ENCODE measurements at regions not wholly inside any gene's neighbourhood (a gene's known extent, or its start where the extent isn't known, plus 50 kb on each side); places are given as distances from the start of the nearest gene placed in this dataset.

DNA sequence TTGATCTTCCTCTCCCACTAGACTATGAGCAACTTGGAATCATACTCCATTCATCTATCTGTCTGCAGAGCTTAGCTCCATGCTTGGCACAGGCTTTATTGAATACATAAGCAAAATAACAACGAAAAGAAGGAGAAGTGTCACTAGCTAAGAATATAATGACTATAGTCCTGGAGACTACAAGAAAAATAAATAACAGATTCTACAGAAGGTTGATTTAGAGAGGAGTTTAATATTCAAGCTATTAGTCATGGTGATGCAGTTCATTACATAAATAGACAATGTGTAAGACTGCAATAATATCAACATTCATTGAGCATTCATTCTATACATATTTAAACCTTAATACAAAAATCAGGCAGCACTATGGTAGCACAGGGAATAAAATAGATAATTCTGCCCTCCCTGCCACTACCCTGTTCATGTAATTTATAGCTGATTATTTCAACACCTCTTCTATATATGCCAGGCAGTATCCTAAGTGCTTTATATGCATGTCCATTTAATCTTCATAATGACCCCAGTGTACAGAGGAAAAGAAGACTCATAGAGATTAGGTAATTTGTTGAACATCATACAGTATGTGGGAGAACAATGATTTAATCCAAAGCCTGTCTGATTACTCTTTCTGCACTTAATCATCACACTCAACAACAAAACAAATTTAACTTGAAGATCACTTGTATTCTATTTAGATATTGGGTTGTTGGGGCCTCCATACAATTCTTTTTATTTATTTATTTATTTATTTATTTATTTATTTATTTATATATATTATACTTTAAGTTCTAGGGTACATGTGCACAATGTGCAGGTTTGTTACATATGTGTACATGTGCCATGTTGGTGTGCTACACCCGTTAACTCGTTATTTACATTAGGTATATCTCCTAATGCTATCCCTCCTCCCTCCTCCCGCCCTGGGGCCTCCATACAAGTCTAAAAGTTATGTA lies 165.3 kb downstream of the RNF152 start:
- no peak for DNase-seq (ENCODE audit: low read depth in 3 of 3)

GRCh38 chr18:61724532-61724931 lies 168.3 kb downstream of the RNF152 start:
- DNase-seq (ENCODE audit: low read depth in 3 of 3): no peak

DNA sequence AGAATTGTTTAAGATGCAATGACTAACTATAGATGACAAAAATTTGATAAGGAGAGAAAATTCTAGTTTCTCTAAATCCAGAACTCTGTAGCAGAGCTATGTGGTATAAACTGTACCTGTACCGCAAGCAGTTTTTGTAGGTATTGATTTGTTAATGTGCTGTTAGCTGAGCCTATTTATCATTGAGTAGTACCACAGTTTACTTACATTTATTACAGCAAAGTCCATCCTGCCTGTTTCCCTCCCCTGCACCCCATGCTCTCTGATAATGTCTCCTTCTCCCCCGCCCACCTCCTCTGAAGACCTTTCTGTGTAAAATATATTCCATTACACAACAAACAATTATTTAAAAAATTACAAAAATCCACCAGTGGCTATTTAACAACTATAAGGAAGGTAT lies 170.6 kb downstream of the RNF152 start:
- no peak for DNase-seq (ENCODE audit: low read depth in 3 of 3)

DNA sequence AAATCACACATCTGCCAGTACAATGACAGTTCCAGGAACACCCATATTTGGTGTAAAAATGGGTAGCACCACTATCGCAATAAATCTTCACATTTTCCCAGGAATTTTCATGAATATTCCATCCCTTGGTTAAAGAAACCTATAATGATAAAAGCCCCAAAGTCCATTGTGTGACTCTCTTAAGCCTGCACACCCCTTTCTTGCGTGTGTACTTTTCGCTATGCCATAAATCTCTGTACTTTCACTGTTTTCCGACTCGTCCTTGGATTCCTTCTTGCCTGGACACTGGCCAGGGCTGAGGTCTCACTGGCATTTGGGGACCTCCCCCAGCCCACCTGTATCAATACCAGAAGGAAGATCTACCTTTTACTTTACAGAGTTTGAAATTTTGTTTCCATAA lies 172.3 kb downstream of the RNF152 start:
- no peak for DNase-seq (ENCODE audit: low read depth in 3 of 3)

GRCh38 chr18:61719671-61720070 lies 173.1 kb downstream of the RNF152 start:
- DNase-seq (ENCODE audit: low read depth in 3 of 3): no peak

DNA sequence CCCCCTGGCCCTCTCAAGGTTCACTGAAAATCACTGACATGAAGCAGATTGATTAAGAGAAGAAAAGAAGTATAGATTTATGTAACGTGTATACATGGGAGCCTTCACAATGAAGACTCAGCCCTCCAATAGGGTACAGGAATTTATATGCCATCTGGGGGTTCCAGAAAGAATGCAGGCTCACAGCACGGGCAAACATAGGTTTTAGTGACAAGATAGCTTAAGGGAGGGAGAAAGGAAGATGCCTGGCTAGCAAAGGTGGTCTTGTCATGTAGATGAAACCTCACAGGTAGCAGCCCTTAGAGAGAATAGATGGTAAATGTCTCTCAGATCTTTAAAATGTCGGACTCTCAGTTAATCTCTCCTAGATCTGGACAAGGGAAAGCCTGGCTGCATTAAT lies 173.9 kb downstream of the RNF152 start:
- no peak for DNase-seq (ENCODE audit: low read depth in 3 of 3)

GRCh38 chr18:61714421-61714820 lies 178.4 kb downstream of the RNF152 start:
- no peak for DNase-seq (ENCODE audit: low read depth in 3 of 3)

- no peak for DNase-seq (ENCODE audit: low read depth in 3 of 3)
Measured at GRCh38 chr18:61713502-61713901, 179.3 kb downstream of the RNF152 start.

DNA sequence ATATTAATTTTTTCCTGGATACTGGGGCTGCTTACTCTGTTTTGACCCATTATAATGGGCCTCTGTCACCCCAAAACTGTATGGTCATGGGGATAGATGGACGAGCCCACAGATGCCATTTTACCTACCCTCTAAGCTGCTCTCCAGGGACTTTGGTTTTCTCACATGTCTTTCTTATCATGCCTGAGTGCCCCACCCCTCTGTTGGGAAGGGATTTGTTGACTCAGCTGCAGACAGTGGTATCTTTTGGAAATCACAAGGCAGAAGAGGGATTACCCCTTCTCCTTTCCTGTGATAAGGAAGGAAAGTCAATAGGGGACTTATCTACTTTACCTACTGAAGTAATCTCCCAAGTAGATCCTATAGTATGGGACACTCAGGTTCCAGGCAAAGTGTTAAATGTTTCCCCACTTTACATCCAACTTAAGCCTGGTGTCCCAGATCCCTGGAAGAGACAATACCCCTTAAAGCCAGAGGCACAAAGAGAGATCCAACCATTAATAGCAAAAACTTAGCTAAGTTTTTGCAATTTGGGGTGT lies 182.7 kb downstream of the RNF152 start:
- DNase-seq (ENCODE audit: low read depth in 3 of 3): no peak

- no peak for DNase-seq (ENCODE audit: low read depth in 3 of 3)
Measured at GRCh38 chr18:61706276-61706915, 186.4 kb downstream of the RNF152 start.

DNA sequence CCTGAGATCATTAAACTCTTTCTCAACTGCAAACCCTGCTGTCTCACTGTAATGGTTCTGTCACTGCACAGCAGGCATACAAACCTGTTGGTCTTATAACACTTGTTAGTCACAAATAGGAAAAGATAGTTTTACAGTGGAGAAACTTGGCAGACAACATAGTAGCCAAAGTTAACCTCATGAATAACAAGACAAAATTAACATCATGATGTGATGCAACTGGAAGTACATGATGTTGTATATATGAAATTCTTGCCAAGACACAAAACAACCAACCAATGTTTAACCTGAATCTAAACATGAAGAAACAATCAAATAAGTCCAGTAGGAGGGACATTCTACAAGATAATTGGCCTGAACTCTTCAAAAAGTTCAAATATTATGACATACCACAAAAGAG lies 189.3 kb downstream of the RNF152 start:
- no peak for DNase-seq (ENCODE audit: low read depth in 3 of 3)

DNA sequence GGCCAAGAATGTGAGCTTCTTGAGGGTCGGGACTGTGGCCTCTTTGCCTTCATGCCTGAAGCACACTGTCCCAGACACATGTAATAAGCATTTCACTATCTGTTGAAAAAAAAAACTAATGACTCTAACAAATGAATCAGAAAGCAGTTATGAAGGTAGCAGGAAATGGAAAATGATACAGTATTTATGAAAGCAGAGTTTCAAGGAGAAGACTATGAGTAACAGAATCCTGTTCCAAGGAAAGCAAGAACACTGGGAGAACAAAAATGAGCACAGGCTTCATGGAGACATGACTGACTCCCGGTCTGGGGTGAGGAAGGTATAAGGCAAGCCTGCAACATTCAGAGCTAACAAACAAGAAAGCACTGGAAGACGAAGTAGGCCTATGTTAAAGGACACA lies 190.8 kb downstream of the RNF152 start:
- DNase-seq (ENCODE audit: low read depth in 3 of 3): no peak

- no peak for DNase-seq (ENCODE audit: low read depth in 3 of 3)
Measured at GRCh38 chr18:61699397-61700110, 193.3 kb downstream of the RNF152 start.

GRCh38 chr18:61697306-61697909 lies 195.4 kb downstream of the RNF152 start:
- DNase-seq (ENCODE audit: low read depth in 3 of 3): no peak

DNA sequence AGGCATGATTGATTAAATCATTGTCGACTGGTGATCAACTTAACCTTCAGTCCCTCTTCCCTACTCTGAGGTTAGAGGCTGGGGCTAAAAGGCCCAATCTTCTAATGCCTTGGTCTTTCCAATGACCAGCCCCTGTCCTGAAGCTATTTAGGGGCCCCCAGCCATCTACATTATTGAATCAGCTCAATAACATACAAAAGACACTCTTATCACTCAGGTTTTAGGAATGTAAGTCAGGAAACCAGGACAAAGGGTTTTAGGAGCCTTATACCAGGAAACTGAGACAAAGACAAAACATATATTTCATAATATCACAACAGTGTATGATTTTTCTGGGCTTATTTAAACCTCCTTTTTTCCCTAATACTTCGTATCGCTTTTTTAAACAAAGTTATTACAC lies 198.6 kb downstream of the RNF152 start:
- DNase-seq (ENCODE audit: low read depth in 3 of 3): no peak

- DNase-seq (ENCODE audit: low read depth in 3 of 3): no peak
Measured at GRCh38 chr18:61690418-61691138, 202.2 kb downstream of the RNF152 start.

DNA sequence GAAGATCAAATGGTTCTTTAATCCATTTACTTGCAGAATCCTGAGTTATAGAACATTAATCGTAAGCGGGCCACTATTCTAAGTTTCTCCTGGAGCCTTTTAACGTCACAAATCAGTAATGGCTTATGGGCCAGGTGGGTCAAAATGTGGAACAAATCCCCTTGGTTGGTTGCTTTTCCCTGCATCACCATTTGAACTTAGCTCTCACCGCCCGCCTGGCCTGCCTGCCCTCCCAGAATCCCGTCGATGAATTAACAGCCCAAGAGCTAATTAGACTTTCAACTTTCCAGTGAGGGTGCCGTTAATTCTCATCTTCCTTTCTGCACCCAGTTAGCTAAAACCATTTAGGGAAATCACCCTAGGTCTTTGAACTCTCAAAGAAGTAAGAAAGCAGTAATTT lies 205.5 kb downstream of the RNF152 start:
- DNase-seq (ENCODE audit: low read depth in 3 of 3): no peak

DNA sequence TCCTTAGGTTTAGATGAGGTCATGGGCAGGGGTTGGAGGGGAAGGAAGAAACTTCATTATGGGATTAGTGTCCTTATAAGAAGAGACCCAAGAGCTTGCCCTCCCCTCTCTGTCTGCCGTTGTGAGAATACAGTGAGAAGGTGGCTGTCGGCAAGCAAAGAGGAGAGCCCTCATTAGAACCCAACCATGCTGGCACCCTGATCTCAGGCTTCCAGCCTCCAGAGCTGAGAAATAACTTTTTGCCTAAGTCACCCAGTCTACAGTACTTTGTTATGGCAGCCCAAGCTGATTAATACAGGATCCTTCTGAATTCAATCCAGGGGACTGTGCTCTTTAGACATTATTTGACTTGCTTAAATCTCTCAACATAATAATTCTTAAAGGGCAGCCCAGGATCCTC lies 209.0 kb downstream of the RNF152 start:
- no peak for DNase-seq (ENCODE audit: low read depth in 3 of 3)

GRCh38 chr18:61681065-61681464 lies 211.7 kb downstream of the RNF152 start:
- no peak for DNase-seq (ENCODE audit: low read depth in 3 of 3)

- no peak for DNase-seq (ENCODE audit: low read depth in 3 of 3)
Measured at GRCh38 chr18:61679836-61680235, 213.0 kb downstream of the RNF152 start.

GRCh38 chr18:61677435-61677970 lies 215.3 kb downstream of the RNF152 start:
- DNase-seq (ENCODE audit: low read depth in 3 of 3): no peak

Data from stimulated activated CD4-positive, alpha-beta T cell treated with anti-CD3 and anti-CD28 coated beads, TNF-alpha, amount 100 ng/mL, for 48 hours (primary cell).